GM18511 (cell line): ENCODE measurements at regions not wholly inside any gene's neighbourhood (a gene's known extent, or its start where the extent isn't known, plus 50 kb on each side); places are given as distances from the start of the nearest gene placed in this dataset.
"Not testable (repeated sequence)": the region's sequence is repeated elsewhere in the genome, so short reads cannot be mapped to it uniquely, and the experiment has no call there.

ENCODE experiments used
- ATAC-seq: cut with Tn5 transposase; IDR thresholded peaks from one replicate; pipeline ENCODE4 v1.9.1; 2021; ENCODE audit warnings: mild to moderate bottlenecking, moderate library complexity; ENCODE audit not compliant: unreplicated experiment

- no peak for ATAC-seq
Measured at GRCh38 chr2:62335612-62336011, 139.7 kb downstream of the B3GNT2 start.

- ATAC-seq = peak; percentile 83
Measured at GRCh38 chr2:62334440-62335058, 138.6 kb downstream of the B3GNT2 start.

DNA sequence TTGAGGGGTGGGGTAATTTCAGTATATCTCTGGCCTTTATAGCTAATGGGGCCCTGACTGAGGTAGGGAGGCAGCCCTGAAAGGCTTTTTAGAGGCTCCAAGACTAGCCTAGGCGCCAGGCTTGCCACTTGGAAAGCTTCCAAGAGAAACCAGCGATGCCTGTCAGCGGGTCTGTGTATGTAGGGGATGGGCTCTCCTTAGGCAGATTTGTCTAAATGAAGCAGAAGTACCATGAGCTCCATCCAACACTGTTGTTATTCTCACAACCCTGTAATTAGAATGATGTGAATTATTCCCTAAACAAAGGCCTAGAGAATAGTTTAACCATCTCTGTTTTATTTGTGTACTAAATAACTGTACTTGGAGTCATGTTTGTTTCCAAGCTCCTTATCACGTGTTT, 138.1 kb downstream of the B3GNT2 start:
- no peak for ATAC-seq

DNA sequence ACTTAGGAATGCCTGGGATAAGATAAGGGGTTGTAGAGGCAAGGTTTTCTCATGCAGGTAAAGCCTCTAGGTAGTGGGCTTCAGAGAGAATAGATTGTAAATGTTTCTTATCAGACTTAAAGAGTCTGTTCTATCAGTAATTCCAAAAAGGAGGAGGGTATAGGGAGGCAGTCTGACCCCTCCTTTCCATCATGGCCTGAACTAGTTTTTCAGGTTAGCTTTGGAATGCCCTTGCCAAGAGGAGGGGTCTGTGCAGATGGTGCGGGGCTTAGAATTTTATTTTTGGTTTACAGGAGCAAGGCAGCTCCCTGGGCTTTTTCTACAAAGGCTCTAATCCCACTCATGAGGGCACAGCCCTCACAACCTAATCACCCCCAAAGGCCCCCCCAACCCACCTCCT, 135.0 kb downstream of the B3GNT2 start:
- ATAC-seq = no peak

DNA sequence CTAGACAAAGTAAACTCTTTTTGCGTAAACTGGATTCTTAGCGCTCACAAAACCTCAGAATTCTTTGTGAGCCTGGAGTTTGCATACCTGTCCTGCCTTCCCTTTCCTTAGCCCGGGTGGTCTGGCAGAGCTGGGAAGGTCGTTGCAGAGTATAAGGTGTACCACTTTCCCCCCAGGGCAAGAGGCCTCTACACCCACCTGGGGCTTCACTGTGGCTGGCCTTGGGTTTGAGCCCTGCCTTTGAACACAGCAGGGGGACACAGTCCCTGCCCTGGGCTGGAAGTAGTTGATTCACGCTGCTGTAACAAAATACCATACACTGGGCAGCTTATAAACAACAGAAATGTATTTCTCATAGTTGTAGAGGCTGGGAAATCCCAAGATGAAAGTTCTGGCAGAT, 133.9 kb downstream of the B3GNT2 start:
- ATAC-seq = no peak

GRCh38 chr2:62326735-62327134, 130.8 kb downstream of the B3GNT2 start:
- no peak for ATAC-seq

GRCh38 chr2:62325398-62325797, 129.5 kb downstream of the B3GNT2 start:
- no peak for ATAC-seq

- ATAC-seq = peak; percentile 61
Measured at GRCh38 chr2:62321380-62322289, 125.7 kb downstream of the B3GNT2 start.

GRCh38 chr2:62320657-62321357, 124.9 kb downstream of the B3GNT2 start:
- no peak for ATAC-seq

GRCh38 chr2:62320137-62320536, 124.2 kb downstream of the B3GNT2 start:
- not testable (repeated sequence) for ATAC-seq

- ATAC-seq = no peak
Measured at GRCh38 chr2:62319070-62319469, 123.2 kb downstream of the B3GNT2 start.

- no peak for ATAC-seq
Measured at GRCh38 chr2:62315476-62315875, 119.6 kb downstream of the B3GNT2 start.

- no peak for ATAC-seq
Measured at GRCh38 chr2:62314291-62314690, 118.4 kb downstream of the B3GNT2 start.

DNA sequence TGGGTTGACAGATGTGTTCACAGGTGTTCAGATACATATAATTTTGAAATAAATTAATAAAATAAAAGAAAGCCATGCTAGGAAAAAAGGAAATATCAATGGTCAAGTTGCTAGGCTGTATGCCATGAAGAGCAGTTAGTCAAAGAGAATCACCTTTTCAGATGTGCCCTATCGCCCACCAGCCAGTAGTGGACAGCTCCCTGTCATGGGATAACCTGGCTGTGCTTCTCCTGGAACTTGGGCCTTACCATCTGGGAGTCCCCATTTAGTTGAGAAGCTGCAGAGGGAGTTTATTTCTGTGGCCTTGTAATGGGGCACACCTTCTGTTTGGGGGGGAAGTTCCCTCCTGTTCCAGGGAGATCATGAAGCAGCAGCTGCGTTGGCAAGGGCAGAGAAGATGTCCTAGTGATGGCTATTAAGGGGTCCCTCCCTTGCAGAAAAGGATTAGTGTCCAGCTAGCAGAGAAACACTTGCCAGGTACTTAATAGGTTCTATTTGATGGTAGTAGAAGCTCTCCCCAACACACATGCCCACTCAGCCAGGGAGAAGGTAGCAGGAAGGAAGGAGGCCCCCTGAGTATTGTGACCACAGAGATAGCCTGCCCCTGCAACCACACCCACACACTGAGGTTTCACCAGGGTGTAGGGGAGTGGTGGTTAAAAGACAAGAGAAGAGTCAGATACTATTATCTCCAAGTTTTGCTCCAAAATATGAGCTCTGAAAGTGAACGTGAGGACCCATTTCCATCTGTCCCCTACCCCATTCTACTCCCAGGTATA, 117.7 kb downstream of the B3GNT2 start:
- peak; percentile 85 for ATAC-seq

DNA sequence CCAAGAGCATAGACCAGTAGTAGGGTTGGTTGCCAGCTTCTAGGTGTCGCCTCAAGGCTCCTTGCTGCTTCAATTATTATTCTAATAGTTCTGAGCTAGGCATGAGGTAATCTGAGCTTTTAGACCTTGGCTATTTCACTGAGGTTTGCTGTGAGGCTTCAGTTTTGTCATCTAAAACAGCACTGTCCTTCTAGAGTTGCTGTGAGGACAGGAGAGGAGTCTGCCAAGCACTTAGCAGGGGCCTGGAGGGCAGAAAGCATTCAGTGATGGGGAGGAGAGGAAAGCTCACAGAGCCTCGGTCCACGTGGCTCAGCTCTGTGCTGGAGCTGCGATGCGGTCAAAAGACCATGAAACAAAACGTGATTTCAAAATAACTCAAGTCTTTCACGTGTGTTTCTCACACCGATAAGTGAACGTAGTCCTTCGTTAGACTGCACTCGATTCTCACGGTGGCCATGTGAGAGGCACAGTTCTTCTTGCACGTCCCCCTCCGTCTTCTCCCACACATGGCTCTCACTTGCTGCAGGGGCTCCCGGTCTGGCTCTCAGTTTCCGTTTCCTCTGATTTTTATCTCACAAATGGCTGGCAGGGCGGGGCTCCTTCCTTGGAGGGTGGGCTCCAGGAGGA, 113.7 kb downstream of the B3GNT2 start:
- ATAC-seq = peak; percentile 50

GRCh38 chr2:62309081-62309464, 113.2 kb downstream of the B3GNT2 start:
- no peak for ATAC-seq

DNA sequence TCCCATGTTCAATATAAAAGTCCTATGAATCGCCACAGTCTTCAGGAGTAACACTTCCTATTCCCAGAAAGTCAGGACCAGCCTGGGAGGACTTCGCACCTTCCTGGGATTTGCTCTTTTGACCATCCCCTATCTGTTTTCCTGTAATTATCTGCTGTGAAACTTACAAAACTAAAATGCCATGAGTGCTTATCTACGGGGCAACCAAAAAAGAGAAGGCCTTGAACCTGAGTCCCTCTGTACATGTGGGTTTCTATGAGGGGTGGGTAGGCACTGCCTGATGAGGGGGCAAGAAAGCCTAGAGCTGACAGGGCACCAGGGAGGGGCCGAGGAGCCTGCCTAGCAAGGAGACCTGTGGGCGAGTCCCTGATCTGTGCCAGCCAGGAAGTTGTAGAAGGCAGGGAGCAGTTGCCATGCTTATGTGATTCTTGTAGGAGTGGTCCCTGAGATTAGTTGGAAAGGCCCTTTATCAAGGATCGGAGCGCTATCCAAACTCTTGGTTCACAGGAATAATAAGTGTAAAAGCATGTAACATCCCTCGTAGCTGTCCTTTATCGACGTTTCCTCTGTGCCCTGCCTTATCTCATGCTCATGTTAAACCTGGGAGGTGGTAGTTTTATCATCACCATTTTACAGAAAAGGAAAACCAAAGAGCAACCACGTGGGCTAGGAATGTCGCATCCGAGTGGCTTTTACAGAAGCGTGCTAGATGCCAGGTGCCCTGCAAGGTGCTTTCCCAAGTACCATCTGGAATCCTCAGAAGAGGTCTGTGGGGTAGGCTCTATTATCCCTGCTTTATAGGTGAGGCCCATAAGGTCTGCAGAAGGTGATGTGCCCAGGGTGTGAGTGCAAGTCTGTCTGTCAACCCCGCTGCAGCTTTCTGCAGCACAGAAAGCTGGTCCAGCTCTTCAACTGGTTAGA, 111.8 kb downstream of the B3GNT2 start:
- no peak for ATAC-seq

- peak; percentile 41 for ATAC-seq
Measured at GRCh38 chr2:62306751-62307468, 111.0 kb downstream of the B3GNT2 start.
